ENCODE measurements at regions not wholly inside any gene's neighbourhood (a gene's known extent, or its start where the extent isn't known, plus 50 kb on each side); places are given as distances from the start of the nearest gene placed in this dataset.

- TF ChIP-seq CTCF (conservative IDR thresholded peaks at IDR 0.05): no peak
- TF ChIP-seq EZH2 (IDR thresholded peaks at IDR 0.05; ENCODE audit: low read depth): no peak
These were observed 220.7 kb upstream of the RSPO3 start for GRCh38 chr6:126897758-126898157.

All from PC-9 (cell line).